HS-27A (cell line): ENCODE measurements at regions not wholly inside any gene's neighbourhood (a gene's known extent, or its start where the extent isn't known, plus 50 kb on each side); places are given as distances from the start of the nearest gene placed in this dataset.
A peak's percentile ranks its signal among the peaks of the same experiment; 100 is the strongest.
"Not testable (repeated sequence)": the region's sequence is repeated elsewhere in the genome, so short reads cannot be mapped to it uniquely, and the experiment has no call there.

Source experiments
- DNase-seq: peaks from one replicate; pipeline ENCODE4 v3.0.0-alpha.2; 2012; ENCODE audit warnings: low read depth, missing footprints

DNA sequence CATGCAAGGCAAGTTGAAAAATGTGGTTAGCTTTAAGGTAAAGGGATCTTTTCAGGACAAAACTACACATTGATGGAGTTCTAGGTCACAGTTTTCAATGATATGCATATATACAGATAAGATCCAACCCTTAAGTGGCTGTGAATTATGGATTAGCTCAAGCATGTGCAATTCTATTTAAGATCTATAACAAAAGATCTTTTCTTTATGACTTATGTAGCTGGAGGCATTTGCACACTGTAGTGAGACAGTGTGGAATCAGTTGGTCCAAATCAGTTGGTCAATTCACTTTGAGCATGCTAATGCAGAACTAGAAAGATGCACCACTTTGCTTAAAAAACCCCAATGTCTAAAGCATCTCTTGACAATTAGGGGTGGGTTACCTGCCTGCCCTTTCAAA lies 417.1 kb upstream of the ZEB2 start:
- no peak for DNase-seq

DNA sequence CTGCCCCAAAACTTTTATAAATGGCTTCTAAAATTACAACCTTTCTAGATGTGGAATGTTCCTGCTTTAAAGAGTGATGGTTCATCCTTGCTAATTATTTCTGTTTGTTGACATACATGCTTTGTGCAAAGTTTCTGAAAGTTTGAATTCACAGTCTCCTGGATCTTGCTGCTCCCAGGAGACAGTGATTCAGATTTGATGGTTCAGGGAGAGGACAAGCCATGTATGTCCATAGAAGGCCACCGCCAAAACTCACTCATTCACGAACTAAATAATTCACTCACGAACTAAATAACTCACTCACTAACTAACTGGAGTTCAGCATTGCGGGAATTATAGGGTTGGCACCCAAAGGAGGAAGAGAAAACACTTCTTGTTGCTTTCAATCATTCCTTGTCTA lies 416.5 kb upstream of the ZEB2 start:
- no peak for DNase-seq

DNA sequence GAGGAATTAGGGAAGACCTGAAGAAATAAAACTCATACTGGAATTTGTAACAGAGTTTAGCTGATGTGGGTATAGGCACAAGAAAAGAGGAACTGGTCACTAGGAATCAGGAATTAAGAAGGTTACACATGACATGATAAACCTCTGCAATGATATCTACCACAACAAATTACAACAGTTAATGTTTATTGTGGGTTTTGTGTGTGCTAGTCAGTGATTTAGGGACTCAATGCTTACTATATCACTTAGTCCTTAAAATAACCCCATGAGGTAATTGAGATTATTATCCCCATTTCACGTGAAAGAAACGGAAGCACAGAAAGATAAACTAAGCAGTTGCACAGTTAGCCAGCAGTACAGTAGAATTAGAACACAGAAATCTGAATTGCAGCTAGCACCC lies 415.8 kb upstream of the ZEB2 start:
- DNase-seq = no peak

DNA sequence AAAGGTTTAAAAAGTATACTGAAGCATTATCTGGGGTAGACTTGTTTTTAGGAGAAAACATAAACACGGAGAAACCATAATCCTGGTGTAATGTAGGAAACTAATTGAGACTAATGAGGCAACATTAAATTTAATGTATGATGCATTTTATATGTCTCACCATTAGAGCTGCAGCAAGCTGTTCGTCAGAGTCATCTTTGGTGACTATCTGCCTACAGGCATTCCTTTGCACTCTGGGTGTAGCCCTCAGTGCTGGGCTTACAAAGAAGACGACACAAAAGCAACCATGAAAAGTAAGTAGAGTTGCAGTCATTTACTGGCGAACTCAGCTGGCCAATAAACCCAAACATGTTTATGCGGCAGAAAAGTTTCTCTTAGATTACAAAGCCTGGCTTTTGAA lies 415.3 kb upstream of the ZEB2 start:
- DNase-seq = no peak

DNA sequence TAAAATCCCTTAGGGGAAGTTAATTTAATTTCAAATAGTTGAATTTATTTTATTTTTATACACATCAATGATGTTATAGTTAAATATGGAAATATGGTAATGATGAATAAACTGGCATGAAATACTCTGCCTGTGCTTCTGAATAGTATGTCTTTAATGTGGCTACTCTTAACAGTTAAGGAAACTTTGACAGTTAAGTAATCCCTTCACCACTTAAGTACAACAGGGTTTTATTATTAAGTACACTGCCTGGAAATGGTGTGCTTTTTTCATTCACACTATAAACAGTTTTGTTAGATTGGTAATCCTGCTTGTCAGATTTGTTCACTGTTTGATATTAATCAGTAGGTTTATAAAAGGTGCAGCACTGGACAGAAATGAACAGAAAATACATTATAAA lies 412.0 kb upstream of the ZEB2 start:
- no peak for DNase-seq

DNA sequence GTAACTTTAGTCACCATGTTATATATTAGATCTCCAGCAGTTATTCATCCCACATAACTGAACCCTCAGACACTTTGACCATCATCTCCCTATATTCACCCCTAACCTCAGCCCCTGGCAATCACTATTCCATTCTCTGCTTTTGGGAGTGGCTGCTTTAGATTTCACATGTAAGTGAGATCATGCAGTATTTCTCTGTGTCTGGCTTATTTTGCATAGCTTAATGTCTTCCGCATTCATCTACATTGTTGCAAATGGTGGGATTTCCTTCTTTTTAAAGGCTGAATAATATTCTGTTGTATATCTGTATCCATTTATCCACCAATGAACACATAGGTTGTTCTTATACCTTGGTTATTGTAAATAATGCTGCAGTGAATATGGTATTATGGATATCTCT lies 411.6 kb upstream of the ZEB2 start:
- DNase-seq = no peak

DNA sequence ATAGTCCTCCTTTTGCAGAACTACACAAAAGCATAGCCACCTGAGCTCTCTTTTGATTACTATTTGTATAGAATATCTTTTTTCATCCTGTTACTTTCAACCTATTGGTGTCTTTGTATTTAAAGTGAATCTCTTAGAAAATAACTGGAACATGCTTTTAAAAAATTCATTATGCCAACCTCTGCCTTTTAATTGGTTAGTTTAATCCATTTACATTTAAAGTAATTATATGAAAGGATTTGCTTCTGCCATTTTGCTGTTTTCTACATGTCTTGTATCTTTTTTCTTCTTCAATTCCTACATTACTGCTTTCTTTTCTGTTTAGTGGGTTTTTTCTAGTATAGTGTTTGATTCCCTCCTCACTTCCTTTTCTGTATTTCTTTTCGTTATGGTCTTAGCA lies 407.5 kb upstream of the ZEB2 start:
- no peak for DNase-seq

DNA sequence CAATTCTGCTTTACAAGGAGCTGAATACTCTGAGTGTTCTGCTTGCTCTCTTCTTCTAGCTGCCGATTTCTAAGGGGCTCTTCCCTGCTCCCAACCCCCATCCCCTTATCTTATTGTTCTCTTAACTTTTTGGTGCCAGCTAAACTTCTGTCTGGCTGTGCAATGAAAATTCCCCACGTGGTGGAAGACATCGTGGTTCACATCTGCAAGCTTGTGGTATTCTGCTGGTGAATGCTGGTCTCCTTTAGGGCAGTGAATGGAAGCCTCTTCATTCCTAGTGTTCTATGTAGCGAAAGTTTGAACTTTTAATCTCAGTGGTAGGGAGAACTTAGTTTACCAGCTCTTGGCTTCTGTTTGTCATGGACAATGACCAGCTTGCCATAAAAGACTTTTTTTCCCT lies 406.0 kb upstream of the ZEB2 start:
- DNase-seq = no peak

DNA sequence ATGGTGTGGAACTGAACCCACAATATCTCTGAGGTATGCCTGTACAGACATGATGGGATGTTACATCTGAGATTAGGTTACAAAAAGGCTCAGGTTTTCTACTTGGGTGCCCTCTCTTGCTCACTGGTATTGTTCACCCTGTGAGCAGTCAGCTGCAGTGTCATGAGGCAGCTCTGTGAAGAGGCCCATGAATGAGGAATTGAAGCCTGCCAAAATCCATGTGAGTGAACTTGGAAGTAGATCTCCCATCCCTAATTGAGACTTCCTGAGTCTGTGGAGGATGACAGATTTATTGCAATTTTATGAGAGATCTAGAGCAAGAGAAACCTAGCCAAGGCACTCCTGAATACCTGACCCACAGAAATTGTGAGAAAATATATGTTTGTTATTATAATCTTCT lies 404.9 kb upstream of the ZEB2 start:
- DNase-seq = no peak

DNA sequence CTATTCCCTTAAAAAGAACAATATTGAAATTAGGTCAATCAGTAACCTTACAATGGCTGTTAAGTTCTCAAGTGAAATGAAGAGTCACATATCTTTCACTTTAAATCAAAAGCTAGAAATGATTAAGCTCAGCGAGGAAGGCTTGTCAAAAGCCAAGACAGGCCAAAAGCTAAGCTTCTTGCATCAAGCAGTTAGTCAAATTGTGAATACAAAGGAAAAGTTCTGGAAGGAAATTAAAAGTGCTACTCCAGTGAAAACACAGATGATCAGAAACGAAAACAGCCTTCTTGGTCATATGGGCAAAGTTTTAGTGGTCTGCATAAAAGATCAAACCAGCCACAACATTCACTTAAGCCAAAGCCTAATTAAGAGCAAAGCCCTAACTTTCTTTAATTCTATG lies 402.6 kb upstream of the ZEB2 start:
- no peak for DNase-seq

DNA sequence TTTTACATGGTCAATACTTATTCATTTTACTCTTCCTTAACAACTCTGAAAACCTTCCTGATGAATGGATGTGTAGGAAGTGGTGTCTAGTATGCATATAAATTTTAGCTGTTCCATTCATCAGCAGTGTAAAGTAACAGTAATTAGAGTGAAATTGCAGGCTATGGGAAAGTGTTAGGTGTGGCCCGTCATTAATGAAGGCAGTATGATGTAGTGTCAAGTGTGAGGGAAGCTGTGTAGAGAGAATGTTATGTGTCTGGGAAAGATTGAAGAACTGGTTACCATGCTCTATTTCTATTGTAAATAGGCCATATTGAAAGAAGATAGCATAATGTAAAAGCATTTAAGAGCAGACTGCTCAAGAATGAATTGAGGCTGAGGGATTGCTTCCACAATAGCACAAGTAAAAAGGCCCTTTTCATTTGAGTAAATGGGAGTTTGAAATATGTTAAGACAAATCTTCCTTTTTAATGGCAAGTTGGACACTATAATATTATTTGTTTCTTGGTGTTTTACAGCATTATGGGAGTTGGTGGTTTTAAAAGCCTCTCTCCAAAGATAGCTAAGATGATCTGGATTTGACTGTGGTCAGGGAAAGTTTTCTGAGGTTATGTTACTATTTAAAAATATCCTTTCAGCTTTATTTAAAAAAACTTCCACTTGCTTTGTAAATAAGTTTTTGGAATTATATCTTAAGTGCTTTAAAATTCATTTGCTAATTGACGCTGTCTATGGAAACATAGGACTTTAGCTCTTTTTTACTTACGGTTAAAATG lies 401.0 kb upstream of the ZEB2 start:
- DNase-seq = no peak

DNA sequence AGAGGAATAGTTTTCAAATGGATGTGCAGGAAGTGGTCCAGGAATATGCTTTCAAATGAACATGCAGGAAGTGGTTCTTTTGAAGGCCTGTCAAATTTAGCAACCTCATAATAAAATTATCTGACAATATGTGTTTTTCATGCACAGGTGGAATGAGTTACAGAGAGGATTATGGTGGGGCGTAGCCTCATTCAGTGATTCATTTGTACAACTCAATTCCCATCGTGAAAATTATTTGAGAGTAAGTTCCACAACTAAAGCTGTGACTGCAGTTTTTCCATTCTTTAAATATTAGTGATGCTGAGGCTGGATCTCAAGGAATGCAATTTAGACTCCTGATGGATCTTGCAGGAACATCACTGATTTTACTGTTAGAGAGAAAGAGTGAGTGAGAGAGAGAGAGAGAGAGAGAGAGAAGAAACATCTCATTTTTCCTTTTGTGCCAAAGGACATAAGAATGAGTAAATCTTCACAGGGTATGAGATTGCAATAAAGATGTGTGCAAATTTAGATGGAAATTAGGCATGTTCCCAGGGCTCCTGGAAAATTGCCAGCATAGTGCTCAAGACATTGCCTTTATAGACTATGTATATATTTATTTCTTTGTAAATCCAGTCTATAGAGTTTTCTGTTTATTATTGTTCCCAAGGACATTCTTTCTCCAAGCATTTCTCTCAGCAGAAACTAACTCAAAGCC lies 394.9 kb upstream of the ZEB2 start:
- DNase-seq = peak; percentile 59

DNA sequence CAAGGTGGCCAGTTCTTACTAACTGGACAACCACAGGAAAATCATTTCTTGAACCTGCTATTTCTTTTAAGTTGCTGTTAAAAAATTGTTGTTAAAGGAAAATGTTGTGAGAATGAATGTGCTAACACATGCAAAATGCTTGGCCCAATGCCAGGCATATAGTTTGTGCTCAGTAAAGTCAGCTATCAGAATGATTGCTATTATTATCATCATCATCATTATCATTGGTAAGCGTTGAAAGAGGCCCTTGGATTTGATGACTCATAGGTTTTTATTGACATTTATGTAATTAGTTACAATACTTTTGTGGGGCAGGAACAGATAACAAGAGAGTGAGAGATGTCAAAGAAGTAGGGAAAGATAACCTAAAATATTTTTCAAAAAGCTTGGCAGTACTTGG lies 394.2 kb upstream of the ZEB2 start:
- no peak for DNase-seq

DNA sequence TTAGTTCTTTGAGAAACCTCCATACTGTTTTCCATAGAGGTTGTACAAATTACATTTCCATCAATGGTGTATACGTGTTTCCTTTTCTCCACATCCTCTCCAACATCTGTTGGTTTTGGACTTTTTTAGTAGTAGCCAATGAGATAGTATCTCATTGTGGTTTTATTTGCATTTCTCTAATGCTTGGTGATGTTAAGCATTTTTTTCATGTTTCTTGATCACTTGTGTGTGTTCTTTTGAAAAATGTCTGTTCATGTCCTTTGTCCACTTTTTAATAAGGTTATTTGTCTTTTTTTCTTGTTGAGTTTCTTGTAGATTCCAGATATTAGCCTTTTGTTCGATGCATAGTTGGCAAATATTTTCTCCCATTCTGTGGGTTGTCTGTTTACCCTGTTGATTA lies 392.3 kb upstream of the ZEB2 start:
- DNase-seq = no peak

DNA sequence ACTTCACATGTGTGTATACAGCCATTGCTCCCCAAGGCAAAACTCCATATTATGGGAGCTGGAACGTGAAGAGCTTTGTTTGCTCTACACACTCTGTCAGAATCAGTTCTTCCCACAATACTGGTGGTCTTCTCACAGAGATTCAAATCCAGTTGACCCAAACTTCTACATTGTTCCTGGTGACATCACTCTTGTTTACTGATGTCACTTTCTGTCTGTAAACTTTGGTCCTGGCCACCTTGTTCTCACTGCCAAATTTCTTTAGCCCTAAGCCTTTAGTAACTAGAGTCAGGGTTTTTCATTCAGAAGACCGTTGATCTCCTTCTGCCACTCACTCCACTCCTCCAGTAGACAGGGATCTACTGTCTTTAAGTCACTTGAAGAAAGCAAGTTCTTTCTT lies 386.0 kb upstream of the ZEB2 start:
- no peak for DNase-seq

DNA sequence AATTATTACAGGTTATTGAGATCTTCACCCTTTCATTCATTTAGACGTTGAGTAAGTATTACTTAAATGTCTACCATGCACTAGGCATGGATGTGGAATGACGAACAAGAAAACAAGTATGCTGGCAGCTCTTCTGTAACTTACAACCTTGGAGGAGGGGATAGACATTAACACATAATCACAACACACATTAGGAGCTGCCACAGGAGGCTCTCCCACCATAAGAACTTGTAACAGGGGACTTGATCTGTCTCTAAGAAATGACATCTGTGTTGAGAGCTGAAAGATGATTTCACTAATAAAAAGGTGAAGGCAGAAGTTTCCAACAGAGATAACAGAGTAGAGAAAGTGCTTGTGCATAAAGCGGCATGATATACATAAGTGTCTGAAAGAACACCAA lies 384.7 kb upstream of the ZEB2 start:
- no peak for DNase-seq

DNA sequence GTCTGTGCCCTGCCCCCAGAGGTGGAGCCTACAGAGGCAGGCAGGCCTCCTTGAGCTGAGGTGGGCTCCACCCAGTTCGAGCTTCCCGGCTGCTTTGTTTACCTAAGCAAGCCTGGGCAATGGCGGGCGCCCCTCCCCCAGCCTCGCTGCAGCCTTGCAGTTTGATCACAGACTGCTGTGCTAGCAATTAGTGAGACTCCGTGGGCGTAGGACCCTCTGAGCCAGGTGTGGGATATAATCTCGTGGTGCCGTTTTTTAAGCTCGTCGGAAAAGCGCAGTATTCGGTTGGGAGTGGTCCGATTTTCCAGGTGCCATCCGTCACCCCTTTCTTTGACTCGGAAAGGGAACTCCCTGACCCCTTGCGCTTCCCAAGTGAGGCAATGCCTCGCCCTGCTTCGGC lies 383.1 kb upstream of the ZEB2 start:
- DNase-seq = not testable (repeated sequence)

DNA sequence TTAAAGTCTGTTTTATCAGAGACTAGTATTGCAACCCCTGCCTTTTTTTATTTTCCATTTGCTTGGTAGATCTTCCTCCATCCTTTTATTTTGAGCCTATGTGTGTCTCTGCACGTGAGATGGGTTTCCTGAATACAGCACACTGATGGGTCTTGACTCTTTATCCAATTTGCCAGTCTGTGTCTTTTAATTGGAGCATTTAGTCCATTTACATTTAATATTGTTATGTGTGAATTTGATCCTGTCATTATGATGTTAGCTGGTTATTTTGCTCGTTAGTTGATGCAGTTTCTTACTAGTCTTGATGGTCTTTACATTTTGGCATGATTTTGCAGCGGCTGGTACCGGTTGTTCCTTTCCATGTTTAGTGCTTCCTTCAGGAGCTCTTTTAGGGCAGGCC lies 381.5 kb upstream of the ZEB2 start:
- DNase-seq = not testable (repeated sequence)

DNA sequence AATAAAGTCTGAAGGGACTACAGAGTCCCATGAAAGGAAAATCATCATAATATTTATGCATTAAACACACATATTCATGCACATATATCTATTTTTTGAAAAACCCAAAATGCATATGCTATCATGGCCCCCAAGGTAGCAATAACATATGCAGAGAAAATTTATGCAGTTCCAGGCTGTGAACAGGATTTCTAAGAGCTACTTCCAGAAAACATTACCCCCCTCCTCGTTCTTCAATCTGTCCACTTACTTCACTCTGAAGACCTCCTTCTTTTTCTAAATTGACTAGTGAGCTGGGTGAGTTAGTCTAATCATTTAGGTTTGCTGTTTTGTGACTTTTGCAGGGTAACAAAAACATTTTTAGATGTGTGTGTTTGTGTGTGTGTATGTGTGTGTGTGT lies 376.4 kb upstream of the ZEB2 start:
- DNase-seq = no peak

DNA sequence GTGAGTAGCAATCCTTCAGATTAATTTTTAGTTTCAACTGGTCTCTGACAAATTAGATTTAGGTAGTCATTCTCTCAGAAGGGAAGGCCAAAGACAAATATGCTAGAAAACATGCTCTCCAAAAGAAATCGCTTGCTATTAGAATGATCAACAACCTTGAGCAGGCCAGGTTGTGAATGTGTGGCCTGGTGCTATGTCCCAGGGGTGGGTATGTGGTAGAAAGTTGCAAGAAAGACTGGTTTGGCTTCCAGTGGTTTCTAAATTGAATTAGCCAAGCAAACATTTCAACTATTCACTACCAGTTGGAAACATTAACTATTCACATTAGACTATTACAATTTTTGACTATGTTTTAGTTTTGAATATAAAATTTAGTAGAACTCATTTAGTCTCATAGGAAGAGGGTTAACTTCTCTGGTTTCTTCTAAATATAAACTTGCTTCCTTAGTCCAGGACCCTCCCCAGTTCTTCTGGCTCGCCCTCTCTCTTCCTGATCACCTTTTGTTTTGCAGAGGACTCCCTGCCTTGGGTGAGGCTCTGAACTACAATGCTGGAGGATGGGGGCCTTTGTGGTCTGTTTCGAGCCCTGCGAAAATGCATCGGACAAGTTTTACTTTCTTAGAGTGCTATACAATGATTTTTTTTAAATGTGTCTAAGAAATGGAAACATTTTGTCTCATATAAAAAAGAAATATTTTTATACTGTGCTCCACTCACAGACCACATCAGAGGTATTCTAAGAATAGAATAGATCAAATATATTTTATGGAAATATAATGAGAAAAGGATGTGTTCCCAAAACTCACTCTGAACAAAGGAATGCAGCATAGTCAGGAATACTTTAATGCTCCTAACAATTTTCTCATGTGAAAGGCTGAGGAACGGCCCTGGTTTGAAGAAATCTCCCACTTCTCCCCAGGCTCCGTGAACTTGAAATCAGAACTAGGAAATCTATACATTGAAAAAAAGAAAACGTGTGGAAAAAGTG lies 375.0 kb upstream of the ZEB2 start:
- no peak for DNase-seq

DNA sequence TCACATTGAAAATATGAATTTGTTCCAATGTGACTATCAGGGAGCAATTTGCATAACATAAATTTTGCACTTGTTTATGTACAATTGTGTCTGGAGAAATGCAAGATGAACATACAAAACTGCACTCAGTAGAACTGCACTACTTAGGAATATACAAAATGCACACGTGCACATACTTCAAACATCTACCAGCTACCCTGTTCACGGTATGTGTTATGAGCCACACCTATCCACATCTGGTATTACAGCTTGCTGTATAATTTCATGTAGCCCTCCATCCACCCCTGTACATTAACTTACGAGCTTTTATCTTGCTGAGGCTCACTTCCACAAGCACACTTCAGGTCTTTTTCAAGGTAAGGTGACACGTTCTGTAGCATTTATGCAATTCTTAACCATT lies 373.5 kb upstream of the ZEB2 start:
- DNase-seq = no peak

DNA sequence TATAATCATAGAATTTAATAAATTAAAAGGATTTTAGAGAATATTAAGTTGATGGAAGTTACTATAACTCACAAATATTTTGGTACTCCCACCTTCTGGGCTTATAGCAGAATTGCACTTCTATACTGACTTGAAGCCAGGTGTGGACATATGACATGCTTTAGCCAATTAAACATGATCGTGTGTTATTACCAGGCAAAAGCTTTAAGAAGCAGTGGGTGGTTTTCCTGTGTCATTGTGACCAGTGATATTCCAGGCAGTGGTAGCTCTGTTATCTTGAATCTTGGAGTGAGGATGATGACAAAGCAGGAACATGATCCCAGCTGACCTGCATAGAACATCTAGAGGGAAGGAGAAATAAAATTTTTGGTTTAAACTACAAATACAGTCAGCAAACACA lies 370.9 kb upstream of the ZEB2 start:
- DNase-seq = no peak

DNA sequence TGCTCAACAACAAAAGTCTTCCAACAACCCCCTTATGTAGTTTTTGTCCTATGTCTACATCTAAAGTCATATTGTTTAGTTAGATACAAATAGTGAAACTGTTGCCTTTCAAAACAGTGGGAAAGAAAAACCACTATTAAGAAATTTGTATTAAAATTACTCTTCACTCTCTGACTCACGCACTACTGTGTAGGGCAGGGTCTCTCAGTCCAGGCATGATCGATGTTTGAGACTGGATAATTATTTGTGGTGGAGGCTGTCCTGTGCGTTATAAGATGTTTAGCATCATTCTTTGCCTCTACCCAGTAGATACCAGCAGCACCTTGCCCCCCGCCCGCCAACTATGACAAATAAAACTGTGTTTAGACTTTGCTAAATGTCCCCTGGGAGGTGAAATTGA lies 369.4 kb upstream of the ZEB2 start:
- no peak for DNase-seq
